WTC11 (cell line): ENCODE measurements at regions not wholly inside any gene's neighbourhood (a gene's known extent, or its start where the extent isn't known, plus 50 kb on each side); places are given as distances from the start of the nearest gene placed in this dataset.

Source experiments
- CTCF ChIP-seq: fragments of 200-600 bp; IDR thresholded peaks from 2 replicates; pipeline ENCODE4 v1.8.0; 2022; ENCODE audit warnings: antibody characterized with exemption
- FOXK1 ChIP-seq: sonication (generic); formaldehyde crosslinking; IDR thresholded peaks from 2 replicates; pipeline ENCODE4 v1.8.0; 2022; ENCODE audit warnings: mild to moderate bottlenecking, moderate library complexity, missing genetic modification reagents
- NFYB ChIP-seq: sonication (generic); formaldehyde crosslinking; conservative IDR thresholded peaks from 2 replicates; pipeline ENCODE4 v1.8.0; 2022; ENCODE audit warnings: low read depth, missing genetic modification reagents
- NR3C1 ChIP-seq: sonication (generic); formaldehyde crosslinking; conservative IDR thresholded peaks from 2 replicates; pipeline ENCODE4 v1.8.1; 2023; ENCODE audit warnings: low read depth, mild to moderate bottlenecking, missing genetic modification reagents

DNA sequence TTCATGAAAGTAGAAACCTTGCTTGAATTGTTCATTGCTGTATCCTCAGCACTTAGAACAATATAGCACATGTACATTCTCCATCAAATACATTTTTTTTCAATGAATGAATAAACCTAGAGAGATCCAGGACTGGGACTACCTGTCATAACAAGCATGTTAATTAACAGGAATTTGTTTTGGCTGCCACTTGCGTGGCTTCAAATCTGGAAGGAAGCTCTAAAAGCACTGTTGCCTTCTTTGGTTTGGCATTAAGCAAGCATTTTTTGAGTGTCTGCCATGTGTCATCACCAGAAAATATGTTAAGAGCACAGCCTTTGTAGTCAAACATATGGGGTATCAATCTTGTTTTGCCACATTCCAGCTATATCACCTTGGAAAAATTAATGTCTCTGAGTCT lies 131.9 kb upstream of the BACH2 start:
- no peak for TF ChIP-seq CTCF
- TF ChIP-seq NFYB, result no peak
- no peak for TF ChIP-seq FOXK1 (CRISPR knock-in tag)
- no peak for TF ChIP-seq NR3C1
